ENCODE measurements at regions not wholly inside any gene's neighbourhood (a gene's known extent, or its start where the extent isn't known, plus 50 kb on each side); places are given as distances from the start of the nearest gene placed in this dataset.

DNA sequence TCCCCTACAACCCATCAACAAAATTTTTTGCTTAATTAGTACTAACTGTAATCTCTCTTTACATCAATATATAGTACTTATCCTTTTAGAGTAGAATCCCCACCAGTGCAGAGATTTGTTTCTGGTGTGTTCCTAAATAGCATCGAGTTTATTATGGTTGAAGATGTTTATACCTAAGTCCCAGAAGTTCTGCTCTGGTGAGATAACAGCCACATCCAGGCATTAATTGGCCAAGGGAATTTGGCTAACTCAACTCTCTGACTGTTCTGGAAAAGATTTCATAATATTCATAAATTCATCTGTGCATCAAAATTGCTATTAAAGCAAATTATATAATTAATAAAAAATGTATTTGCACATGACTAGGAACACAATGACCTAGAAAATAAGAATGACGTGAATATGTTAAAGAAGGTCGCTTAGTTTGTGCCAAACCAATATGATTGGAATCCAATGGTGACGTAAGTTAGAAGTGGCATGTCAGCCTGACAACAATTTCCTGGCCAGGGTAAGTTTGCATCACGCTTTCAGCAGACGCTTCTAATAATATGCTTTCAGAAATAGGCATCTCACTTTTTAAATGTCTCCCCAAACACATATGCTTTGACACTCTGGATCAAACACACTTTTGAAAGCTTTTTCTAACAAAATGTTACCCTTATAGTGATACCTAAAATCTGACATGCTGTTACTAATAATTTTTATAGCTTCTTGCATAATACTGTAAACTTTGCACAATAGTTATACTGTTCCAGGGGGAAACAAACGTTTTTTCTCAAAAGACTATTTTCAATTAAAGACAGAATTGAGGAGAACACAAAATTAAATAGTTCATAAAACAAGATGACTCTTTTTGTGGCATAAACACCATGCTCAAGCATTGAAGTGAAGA is 236.7 kb downstream of the TENT5A start:
- TF ChIP-seq, protein P1, sequence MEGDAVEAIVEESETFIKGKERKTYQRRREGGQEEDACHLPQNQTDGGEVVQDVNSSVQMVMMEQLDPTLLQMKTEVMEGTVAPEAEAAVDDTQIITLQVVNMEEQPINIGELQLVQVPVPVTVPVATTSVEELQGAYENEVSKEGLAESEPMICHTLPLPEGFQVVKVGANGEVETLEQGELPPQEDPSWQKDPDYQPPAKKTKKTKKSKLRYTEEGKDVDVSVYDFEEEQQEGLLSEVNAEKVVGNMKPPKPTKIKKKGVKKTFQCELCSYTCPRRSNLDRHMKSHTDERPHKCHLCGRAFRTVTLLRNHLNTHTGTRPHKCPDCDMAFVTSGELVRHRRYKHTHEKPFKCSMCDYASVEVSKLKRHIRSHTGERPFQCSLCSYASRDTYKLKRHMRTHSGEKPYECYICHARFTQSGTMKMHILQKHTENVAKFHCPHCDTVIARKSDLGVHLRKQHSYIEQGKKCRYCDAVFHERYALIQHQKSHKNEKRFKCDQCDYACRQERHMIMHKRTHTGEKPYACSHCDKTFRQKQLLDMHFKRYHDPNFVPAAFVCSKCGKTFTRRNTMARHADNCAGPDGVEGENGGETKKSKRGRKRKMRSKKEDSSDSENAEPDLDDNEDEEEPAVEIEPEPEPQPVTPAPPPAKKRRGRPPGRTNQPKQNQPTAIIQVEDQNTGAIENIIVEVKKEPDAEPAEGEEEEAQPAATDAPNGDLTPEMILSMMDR (IDR thresholded peaks at IDR 0.05 in 4 of 5, conservative IDR thresholded peaks at IDR 0.05 in 1 of 5) = no peak
- no peak for TF ChIP-seq POLR2A (IDR thresholded peaks at IDR 0.05)

All from gastrocnemius medialis (tissue), 4 donors.